OCI-LY7 (cell line): ENCODE measurements at regions not wholly inside any gene's neighbourhood (a gene's known extent, or its start where the extent isn't known, plus 50 kb on each side); places are given as distances from the start of the nearest gene placed in this dataset.

Experiments
- CTCF ChIP-seq: fragments of 200-600 bp; sonication (generic); conservative IDR thresholded peaks from 2 replicates; pipeline ENCODE4 v1.5.1; 2014; ENCODE audit warnings: mild to moderate bottlenecking, antibody characterized with exemption, low read length, moderate library complexity, mixed read lengths
- EZH2phosphoT487 ChIP-seq: fragments of 200-600 bp; sonication (generic); IDR thresholded peaks from 2 replicates; pipeline ENCODE4 v1.6.1; 2018; ENCODE audit warnings: low read depth, borderline replicate concordance, mild to moderate bottlenecking, mixed run types, antibody characterized with exemption, low read length, moderate library complexity, mixed read lengths

- TF ChIP-seq CTCF = no peak
- TF ChIP-seq EZH2phosphoT487 = no peak
Observed at GRCh38 chr14:61608245-61609165, 86.8 kb upstream of the HIF1A start.
